Chondrocyte (in vitro differentiated cells): ENCODE measurements at regions not wholly inside any gene's neighbourhood (a gene's known extent, or its start where the extent isn't known, plus 50 kb on each side); places are given as distances from the start of the nearest gene placed in this dataset.

Source experiments
- DNase-seq: peaks from one replicate; pipeline ENCODE4 v3.0.0; 2021; ENCODE audit warnings: mixed read lengths, low spot score
- H3K27ac Mint-ChIP-seq: one replicate; pipeline ENCODE4 v1.8.0; 2021; ENCODE audit warnings: mild to moderate bottlenecking, moderate library complexity, mixed read lengths; ENCODE audit not compliant: unreplicated experiment
- H3K27me3 Mint-ChIP-seq: 2 replicates; pipeline ENCODE4 v1.8.0; 2021; ENCODE audit warnings: low read depth, mixed read lengths
- H3K36me3 Mint-ChIP-seq: 2 replicates; pipeline ENCODE4 v1.8.0; 2021; ENCODE audit warnings: low read depth, mixed read lengths
- H3K4me1 Mint-ChIP-seq: 2 replicates; pipeline ENCODE4 v1.8.0; 2021; ENCODE audit warnings: low read depth, mild to moderate bottlenecking, mixed read lengths
- H3K4me3 Mint-ChIP-seq: one replicate; pipeline ENCODE4 v1.8.0; 2021; ENCODE audit warnings: mild to moderate bottlenecking, moderate library complexity, mixed read lengths; ENCODE audit not compliant: unreplicated experiment
- H3K9me3 Mint-ChIP-seq: 2 replicates; pipeline ENCODE4 v1.8.0; 2021; ENCODE audit warnings: low read depth, mixed read lengths
- TF ChIP-seq, protein P1 (sequence below): fragments of 200-600 bp; sonication (generic); IDR thresholded peaks from 2 replicates; pipeline ENCODE4 v1.5.0; 2021; ENCODE audit warnings: antibody characterized with exemption, mild to moderate bottlenecking, moderate library complexity

DNA sequence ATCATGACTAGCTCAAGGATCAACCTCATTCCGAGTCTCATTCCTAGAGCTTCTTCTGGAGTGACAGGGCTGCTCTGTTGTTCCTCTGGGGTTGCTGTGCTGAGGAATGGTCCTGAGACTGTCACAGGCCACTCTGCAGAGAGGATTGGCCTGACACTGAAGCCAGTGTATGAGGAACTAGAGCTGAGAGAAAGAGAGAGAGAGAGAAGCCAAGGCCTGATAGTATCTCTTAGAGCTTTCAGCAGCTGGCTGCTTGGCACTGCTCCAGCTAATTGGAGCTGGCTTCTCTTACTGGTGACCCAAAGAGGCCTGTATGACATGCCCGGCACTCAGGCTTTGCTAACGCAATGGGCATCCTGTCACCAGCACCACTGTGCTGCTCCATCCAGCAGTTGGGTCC, 73.4 kb upstream of the FLT1 start:
- TF ChIP-seq, protein P1, sequence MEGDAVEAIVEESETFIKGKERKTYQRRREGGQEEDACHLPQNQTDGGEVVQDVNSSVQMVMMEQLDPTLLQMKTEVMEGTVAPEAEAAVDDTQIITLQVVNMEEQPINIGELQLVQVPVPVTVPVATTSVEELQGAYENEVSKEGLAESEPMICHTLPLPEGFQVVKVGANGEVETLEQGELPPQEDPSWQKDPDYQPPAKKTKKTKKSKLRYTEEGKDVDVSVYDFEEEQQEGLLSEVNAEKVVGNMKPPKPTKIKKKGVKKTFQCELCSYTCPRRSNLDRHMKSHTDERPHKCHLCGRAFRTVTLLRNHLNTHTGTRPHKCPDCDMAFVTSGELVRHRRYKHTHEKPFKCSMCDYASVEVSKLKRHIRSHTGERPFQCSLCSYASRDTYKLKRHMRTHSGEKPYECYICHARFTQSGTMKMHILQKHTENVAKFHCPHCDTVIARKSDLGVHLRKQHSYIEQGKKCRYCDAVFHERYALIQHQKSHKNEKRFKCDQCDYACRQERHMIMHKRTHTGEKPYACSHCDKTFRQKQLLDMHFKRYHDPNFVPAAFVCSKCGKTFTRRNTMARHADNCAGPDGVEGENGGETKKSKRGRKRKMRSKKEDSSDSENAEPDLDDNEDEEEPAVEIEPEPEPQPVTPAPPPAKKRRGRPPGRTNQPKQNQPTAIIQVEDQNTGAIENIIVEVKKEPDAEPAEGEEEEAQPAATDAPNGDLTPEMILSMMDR = no peak
- Mint-ChIP-seq H3K27ac (no peak overlapping the region), H3K4me1 (no peaks in the 10 kb centered on the region), H3K9me3 (no peaks in the 10 kb centered on the region), H3K27me3 (no peaks in the 10 kb centered on the region), H3K36me3 (no peaks in the 10 kb centered on the region), H3K4me3 (no peak overlapping the region)
- DNase-seq = no peak

DNA sequence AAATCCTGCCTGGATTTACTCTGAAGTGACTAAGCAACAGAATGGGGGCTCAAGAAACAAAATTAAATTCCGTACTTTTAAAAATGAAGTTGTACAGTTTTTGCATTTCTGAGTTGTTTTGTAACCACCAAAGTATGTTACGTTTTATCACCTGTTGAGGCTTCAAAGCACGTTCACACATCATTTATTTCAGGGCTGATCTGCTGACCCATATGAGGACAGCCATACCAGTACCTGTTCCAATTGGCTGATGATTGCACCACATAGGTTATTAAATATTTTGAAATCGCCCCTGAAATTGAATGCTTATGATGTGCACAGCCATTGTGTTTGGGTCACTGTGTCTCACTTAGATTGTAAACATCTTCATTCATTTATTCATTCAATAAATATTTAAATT, 72.0 kb upstream of the FLT1 start:
- Mint-ChIP-seq H3K27ac (no peak overlapping the region), H3K27me3 (no peaks in the 10 kb centered on the region), H3K36me3 (no peaks in the 10 kb centered on the region), H3K9me3 (no peaks in the 10 kb centered on the region), H3K4me1 (no peaks in the 10 kb centered on the region), H3K4me3 (no peak overlapping the region)
- TF ChIP-seq, protein P1 = no peak
- no peak for DNase-seq

DNA sequence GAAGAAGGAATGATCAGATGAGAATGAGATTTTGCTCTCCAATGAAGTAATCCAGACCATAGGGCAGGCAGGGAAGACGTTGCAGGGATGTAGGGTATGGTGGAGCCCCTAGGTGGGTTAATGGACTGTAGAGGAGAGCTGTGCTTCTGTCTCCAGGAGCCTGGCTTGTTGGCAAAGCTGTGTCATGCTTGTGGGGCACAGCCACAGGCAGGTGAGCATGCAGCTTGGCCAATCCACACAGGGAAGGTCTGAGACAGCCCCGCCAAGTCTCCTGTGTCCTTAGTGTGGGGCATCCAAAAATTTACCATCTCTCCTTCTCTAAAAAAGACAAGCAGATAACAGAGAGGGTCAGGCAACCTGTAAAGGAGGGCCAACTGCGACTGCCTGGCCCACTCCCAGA, 71.4 kb upstream of the FLT1 start:
- H3K4me1 Mint-ChIP-seq = no peaks in the 10 kb centered on the region
- H3K9me3 Mint-ChIP-seq = no peaks in the 10 kb centered on the region
- no peak overlapping the region for H3K27ac Mint-ChIP-seq
- no peaks in the 10 kb centered on the region for H3K27me3 Mint-ChIP-seq
- TF ChIP-seq, protein P1 = no peak
- H3K36me3 Mint-ChIP-seq = no peaks in the 10 kb centered on the region
- no peak overlapping the region for H3K4me3 Mint-ChIP-seq
- no peak for DNase-seq

DNA sequence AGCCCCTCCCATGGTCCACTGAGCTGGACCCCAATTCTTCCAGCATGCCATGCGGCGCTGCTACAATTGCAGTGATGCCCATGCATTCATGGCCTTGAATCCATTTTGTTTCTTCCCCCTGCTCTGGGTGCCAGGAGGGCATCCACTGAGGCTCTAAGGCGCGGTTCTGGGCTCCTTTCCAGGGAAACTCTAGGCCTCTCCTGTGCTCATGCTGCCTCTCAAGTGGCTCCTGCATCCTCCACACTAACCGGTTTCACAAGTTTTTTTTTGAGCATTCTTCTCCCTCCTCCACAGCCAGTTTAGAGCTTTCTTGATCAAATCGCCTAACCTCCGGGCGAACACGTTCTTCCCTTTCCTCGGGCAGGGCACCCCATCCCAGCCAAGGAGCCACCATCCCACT, 69.1 kb upstream of the FLT1 start:
- DNase-seq = no peak
- Mint-ChIP-seq H3K4me1 (no peaks in the 10 kb centered on the region), H3K4me3 (no peak overlapping the region), H3K36me3 (no peaks in the 10 kb centered on the region), H3K27ac (no peak overlapping the region), H3K27me3 (no peaks in the 10 kb centered on the region), H3K9me3 (no peaks in the 10 kb centered on the region)
- TF ChIP-seq, protein P1 = no peak

DNA sequence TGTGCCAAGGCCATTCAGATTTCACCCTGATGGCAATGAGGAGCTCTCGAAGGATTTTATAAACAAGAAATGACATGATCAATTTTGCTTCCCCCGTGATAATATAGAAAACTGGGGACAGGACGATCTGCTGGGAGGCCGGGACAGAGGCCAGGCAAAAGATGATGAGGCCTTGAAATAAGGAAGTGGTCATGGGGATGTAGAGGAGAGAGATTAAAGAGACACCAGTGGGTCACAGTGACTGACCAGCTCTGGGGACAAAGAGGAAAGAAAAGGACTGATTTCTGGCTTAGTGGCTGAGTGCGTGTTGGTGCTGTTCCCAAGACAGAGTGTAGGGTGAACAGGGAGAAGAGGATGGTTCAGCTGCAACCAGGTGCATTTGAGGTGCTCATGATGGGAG, 68.7 kb upstream of the FLT1 start:
- H3K4me3 Mint-ChIP-seq = no peak overlapping the region
- H3K27ac Mint-ChIP-seq = no peak overlapping the region
- no peaks in the 10 kb centered on the region for H3K27me3 Mint-ChIP-seq
- DNase-seq = no peak
- no peaks in the 10 kb centered on the region for H3K36me3 Mint-ChIP-seq
- H3K9me3 Mint-ChIP-seq = no peaks in the 10 kb centered on the region
- TF ChIP-seq, protein P1 = no peak
- H3K4me1 Mint-ChIP-seq = peaks cover 3% of the 10 kb centered on the region
